Neural progenitor cell (in vitro differentiated cells): ENCODE measurements at regions not wholly inside any gene's neighbourhood (a gene's known extent, or its start where the extent isn't known, plus 50 kb on each side); places are given as distances from the start of the nearest gene placed in this dataset.

Experiments used
- EZH2 ChIP-seq: fragments of 200-600 bp; sonication (generic); IDR thresholded peaks from 2 replicates; pipeline ENCODE4 v1.6.1; 2017; ENCODE audit warnings: antibody characterized with exemption, mild to moderate bottlenecking, moderate library complexity
- EZH2phosphoT487 ChIP-seq: fragments of 200-600 bp; sonication (generic); IDR thresholded peaks from 2 replicates; pipeline ENCODE4 v1.6.1; 2017; ENCODE audit warnings: antibody characterized with exemption
- TF ChIP-seq, protein P1 (sequence below): fragments of 200-600 bp; sonication (generic); IDR thresholded peaks from 2 replicates; pipeline ENCODE4 v1.5.1; 2017; ENCODE audit warnings: antibody characterized with exemption, mild to moderate bottlenecking

DNA sequence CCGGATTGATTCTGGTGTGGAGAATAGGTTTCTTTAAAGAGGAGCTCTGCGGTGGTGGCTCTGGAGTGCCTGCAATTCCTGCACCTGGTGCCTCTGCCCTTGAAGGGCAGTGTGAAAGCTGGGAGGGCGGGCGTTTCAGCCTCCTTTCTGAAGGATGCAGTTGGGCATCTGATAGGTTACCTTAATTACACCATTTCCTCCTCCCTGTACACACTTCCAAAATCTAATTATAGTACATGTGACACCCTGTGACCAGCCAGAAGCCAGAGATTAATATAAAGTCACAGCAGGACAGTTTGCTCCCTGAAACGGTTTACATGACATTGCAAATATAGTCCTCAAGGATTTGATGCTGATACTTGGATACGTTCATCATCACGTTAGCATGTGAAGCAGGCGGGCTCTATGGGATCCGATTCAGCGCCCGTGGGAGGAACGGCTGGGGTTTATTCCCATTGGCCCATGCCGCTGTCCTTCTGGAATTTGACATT is 548.2 kb downstream of the QKI start:
- TF ChIP-seq, protein P1, sequence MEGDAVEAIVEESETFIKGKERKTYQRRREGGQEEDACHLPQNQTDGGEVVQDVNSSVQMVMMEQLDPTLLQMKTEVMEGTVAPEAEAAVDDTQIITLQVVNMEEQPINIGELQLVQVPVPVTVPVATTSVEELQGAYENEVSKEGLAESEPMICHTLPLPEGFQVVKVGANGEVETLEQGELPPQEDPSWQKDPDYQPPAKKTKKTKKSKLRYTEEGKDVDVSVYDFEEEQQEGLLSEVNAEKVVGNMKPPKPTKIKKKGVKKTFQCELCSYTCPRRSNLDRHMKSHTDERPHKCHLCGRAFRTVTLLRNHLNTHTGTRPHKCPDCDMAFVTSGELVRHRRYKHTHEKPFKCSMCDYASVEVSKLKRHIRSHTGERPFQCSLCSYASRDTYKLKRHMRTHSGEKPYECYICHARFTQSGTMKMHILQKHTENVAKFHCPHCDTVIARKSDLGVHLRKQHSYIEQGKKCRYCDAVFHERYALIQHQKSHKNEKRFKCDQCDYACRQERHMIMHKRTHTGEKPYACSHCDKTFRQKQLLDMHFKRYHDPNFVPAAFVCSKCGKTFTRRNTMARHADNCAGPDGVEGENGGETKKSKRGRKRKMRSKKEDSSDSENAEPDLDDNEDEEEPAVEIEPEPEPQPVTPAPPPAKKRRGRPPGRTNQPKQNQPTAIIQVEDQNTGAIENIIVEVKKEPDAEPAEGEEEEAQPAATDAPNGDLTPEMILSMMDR: no peak
- no peak for TF ChIP-seq EZH2
- no peak for TF ChIP-seq EZH2phosphoT487
